ACHN (cell line): ENCODE measurements at regions not wholly inside any gene's neighbourhood (a gene's known extent, or its start where the extent isn't known, plus 50 kb on each side); places are given as distances from the start of the nearest gene placed in this dataset.

Source experiments
- DNase-seq: peaks from one replicate; pipeline ENCODE4 v3.0.0-alpha.2; 2015
- in situ Hi-C: cut with HindIII; loops from 2 replicates; pipeline ENCODE4 v1.10.0; 2017; ENCODE audit warnings: low sequenced_read_pairs, low pct_ligation_motif_present, low pct_unique_long_range_greater_than_20kb

- in situ Hi-C loops, result no loop called here
- DNase-seq, result no peak
Observed at GRCh38 chr12:107442326-107442987, 243.1 kb upstream of the PWP1 start.

DNA sequence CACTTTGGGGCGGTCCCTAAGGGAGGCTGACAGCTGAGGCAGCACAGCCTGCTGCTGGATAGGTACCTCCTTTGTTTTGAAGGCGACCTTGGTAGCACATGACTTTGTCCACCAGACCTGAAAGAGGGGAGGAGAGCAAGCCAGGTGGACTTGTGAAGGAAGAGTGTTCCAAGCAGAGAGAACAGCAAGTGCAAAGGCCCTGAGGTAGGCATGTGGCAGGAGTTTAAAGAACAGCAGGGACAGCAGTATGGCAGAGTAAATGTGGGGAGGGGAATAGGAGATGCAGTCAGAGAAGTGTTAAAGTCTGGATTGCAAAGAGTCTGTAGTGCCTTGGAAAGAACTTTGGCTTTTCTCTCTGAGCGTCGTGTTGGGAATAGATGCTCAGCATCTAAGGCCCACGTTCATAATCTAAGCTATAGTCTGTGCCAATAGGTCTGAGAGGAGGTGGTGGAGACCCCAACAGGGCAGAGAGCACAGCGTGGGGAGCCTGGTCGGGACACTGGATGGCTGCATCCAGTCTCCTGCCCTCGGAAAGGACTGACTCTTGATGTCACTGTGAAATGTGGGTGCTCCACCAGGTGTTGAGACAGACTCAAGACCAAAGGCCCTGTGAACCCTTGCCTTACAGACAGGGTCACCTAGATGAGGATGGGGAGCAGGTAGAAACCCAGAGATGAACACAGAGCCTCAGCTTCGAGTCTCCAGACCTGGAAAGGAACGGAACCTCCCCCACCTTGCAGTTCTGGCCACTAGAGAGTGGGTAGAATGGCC is 242.1 kb upstream of the PWP1 start:
- DNase-seq, result no peak
- in situ Hi-C loops, result no loop called here

DNA sequence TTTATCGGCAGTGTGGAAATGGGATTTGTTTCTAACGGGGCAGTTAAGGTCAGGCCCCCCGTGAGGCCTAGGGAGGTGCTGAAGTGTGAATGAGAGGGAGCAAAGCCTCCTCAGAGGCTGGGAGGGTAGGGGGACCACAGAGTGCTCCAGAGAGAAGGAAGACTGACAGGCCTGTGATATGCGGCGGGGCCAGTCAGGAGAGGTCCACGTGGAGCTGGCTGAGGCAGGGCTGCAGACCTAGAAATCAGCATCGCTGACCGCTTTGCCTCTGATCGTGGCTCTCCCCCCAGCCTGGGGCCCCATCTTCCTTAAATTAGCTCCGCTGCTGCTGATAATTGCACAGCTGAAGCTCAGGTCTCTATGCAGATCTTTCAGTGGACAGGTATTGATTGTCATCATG is 240.8 kb upstream of the PWP1 start:
- DNase-seq, result no peak
- in situ Hi-C loops, result no loop called here

GRCh38 chr12:107446476-107446875 is 239.1 kb upstream of the PWP1 start:
- in situ Hi-C loops, result no loop called here
- DNase-seq, result no peak

GRCh38 chr12:107447336-107447735 is 238.3 kb upstream of the PWP1 start:
- no peak for DNase-seq
- in situ Hi-C loops, result no loop called here

DNA sequence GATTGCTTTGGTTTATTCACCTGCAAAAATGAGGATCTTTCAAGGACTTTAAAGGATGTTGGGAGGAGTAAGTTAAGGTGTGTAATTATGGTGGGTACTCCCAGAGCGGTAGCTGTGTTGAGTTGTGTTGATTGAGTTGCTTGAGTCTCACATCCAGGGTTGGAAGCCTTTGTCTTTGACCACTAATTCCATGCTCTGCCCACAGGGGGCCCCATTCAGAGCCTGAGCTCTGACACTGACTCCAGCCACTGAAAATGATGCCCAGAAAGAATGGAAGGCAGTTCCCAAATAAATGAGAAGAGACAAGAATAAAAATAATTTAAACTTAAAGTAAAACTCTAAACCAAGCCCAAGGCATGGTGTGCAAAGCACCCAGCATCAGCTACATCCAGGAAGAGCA is 237.4 kb upstream of the PWP1 start:
- peak; percentile 43 for DNase-seq
- in situ Hi-C loops, result no loop called here

DNA sequence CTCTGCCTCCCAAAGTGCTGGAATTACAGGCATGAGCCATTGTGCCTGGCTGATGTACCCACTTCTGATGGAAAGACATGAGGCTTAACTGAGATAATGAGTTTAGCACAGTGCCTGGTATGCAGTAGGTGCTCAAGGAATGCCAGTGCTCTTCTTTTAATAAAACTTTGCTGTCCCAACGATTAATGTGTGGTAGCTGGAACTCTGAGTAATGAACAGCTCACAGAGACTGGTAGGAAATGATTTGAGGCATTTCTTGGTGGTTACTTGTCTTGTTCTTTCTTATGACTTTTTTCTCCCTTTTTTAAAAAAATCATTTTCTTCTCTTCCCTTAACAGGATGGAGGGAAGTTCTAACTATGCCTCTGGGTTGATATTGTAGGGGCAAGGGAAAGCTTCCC is 235.7 kb upstream of the PWP1 start:
- in situ Hi-C loops, result no loop called here
- no peak for DNase-seq

DNA sequence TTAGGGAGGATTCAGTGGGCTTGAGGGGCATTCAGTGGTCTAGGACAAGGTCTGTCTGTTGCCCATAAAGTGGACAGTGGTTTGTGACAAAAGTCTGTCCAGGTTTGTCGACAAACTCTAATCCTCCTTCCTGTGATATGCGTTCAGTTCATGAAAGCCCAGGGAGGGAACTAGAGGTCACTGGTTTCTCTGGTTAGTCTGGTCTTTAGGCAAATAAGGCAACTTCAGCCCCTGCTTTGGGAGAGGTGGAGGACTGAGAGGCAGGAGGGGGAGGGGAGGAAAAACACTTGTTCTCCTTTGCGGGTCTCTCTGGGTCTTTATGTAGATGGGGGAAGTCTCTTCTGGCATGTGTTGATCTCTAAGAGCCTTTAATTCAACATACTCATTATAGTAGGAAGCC is 235.1 kb upstream of the PWP1 start:
- no peak for DNase-seq
- in situ Hi-C loops, result no loop called here

DNA sequence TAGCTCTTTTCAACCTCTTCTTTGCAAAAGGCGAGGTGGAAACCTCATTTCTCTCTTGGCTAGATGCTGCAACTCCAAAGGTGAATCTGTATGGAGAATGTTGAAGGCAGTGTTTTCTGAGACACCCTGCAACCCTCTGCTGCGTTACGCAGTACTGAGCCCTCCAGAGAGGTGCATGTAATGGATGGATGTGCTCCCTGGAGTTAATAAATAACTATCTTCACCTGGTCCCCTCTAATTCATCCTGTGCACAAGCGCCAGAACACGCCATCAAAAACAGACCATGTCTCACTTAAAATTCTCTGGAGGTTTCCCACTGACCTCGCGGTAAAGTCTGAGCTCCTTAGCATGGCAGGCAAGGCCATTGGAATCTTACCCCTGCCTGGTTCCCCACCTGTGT is 234.4 kb upstream of the PWP1 start:
- no peak for DNase-seq
- in situ Hi-C loops, result no loop called here

GRCh38 chr12:107454109-107454830 is 231.3 kb upstream of the PWP1 start:
- DNase-seq, result no peak
- in situ Hi-C loops, result no loop called here

DNA sequence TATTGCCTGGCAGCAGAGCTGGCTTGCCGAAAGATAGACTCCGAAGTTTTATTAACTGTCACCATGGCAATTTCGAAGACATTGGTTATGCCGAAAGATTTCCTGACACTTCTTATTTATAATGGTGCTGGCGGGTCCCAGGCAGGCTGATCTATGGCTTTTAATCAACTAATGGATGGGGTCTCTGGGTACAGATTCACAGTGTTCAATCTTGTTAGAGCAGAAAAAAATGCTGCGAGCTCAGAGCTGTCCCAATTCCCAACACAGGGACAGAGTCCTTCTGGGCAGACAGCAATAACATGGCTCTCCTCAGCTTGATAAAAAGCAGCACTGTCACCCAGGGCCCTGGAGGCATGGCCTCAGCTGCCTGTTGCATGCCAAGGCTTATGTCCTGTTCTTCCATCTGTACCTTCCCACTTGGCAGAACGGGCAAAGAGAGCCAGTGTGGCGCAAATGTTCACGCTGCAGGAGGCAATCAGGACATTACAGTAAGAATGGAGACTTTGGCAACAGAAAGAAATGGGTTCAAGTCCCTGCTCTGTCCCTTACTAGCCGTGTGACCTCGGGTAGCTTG is 228.2 kb upstream of the PWP1 start:
- no peak for DNase-seq
- in situ Hi-C loops, result no loop called here

- no peak for DNase-seq
- in situ Hi-C loops, result no loop called here
Observed at GRCh38 chr12:107458163-107458562, 227.4 kb upstream of the PWP1 start.

DNA sequence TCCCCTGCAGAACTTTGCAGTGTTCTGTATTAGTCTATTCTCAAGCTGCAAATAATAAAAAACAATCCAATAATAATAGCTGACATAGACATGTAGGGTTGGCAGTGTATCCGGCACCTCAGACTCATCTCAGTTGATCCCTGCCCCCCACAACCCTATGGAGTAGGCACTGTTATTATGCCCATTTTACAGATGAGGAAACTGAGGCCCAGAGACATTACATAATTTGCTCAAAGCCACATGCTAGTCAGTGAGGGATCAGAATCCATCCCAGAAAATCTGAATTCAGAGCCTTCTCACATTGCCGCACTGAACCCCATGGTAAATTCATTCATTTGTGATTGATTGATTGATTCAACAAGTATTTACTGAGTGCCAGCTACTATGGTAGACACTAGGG is 226.6 kb upstream of the PWP1 start:
- in situ Hi-C loops, result no loop called here
- no peak for DNase-seq

- in situ Hi-C loops, result no loop called here
- DNase-seq, result no peak
Observed at GRCh38 chr12:107459641-107460040, 226.0 kb upstream of the PWP1 start.

- in situ Hi-C loops, result no loop called here
- DNase-seq, result no peak
Observed at GRCh38 chr12:107461222-107461975, 224.2 kb upstream of the PWP1 start.

DNA sequence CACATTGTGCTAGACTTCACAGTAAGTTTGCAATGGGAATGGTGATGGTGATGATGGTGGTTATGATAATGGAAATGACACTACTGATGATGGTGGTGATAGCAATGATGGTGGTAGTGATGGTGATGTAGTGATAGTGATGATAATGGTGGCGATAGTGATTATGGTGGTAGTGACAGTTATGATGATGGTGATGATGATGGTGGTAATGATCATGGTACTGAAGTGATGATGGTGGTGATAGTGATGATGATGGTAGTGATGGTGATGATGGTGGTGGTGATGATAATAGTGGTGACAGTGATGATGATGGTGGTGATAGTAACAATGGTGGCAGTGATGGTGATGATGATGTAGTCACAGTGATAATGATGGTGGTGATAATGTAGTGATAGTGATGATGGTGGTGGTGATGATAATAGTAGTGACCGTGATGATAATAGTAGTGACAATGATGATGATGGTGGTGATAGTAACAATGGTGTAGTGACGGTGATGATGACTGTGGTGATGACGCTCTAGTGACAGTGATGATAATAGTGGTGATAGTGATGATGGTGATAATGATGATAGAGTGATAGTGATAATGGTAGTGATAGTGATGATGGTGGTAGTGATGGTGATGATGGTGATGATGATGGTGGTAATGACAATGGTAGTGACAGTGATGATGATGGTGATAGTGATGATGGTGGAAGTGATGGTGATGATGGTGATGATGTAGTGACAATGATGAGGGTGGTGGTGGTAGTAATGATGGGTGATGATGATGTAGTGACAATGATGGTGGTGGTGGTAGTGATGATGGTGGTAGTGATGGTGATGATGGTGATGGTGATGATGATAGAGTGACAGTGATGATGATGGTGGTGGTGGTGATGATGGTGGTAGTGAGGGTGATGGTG is 222.9 kb upstream of the PWP1 start:
- in situ Hi-C loops, result no loop called here
- no peak for DNase-seq

GRCh38 chr12:107464644-107465043 is 221.0 kb upstream of the PWP1 start:
- in situ Hi-C loops, result no loop called here
- DNase-seq, result no peak

- in situ Hi-C loops, result no loop called here
- DNase-seq, result no peak
Observed at GRCh38 chr12:107465625-107466024, 220.0 kb upstream of the PWP1 start.
